HK-2 (cell line): ENCODE measurements at regions not wholly inside any gene's neighbourhood (a gene's known extent, or its start where the extent isn't known, plus 50 kb on each side); places are given as distances from the start of the nearest gene placed in this dataset.

Experiments
- DNase-seq: peaks from one replicate; pipeline ENCODE4 v3.0.0-alpha.2; 2018; ENCODE audit not compliant: unreplicated experiment

GRCh38 chr6:138550346-138550767, 51.1 kb upstream of the NHSL1 start:
- DNase-seq: no peak

GRCh38 chr6:138554146-138554545, 54.9 kb upstream of the NHSL1 start:
- DNase-seq: no peak

- peak; percentile 1 for DNase-seq
Observed at GRCh38 chr6:138555421-138555988, 56.2 kb upstream of the NHSL1 start.

- DNase-seq: no peak
Observed at GRCh38 chr6:138557147-138557546, 57.9 kb upstream of the NHSL1 start.

GRCh38 chr6:138559143-138559542, 59.8 kb upstream of the NHSL1 start:
- no peak for DNase-seq

GRCh38 chr6:138560130-138560860, 61.0 kb upstream of the NHSL1 start:
- no peak for DNase-seq

- no peak for DNase-seq
Observed at GRCh38 chr6:138562691-138563090, 63.4 kb upstream of the NHSL1 start.

- DNase-seq: no peak
Observed at GRCh38 chr6:138563231-138563630, 63.9 kb upstream of the NHSL1 start.

GRCh38 chr6:138563650-138564049, 64.4 kb upstream of the NHSL1 start:
- DNase-seq: no peak

GRCh38 chr6:138564170-138564721, 65.0 kb upstream of the NHSL1 start:
- DNase-seq: no peak

- DNase-seq: no peak
Observed at GRCh38 chr6:138567052-138567451, 67.8 kb upstream of the NHSL1 start.

GRCh38 chr6:138568997-138569396, 69.7 kb upstream of the NHSL1 start:
- no peak for DNase-seq

- no peak for DNase-seq
Observed at GRCh38 chr6:138569554-138569953, 70.3 kb upstream of the NHSL1 start.

GRCh38 chr6:138569970-138570724, 70.9 kb upstream of the NHSL1 start:
- DNase-seq: no peak

- no peak for DNase-seq
Observed at GRCh38 chr6:138570725-138571029, 71.4 kb upstream of the NHSL1 start.

- no peak for DNase-seq
Observed at GRCh38 chr6:138571181-138571580, 71.9 kb upstream of the NHSL1 start.

- DNase-seq: no peak
Observed at GRCh38 chr6:138571585-138572166, 72.4 kb upstream of the NHSL1 start.

GRCh38 chr6:138572167-138572875, 73.0 kb upstream of the NHSL1 start:
- no peak for DNase-seq

- no peak for DNase-seq
Observed at GRCh38 chr6:138572885-138573284, 73.6 kb upstream of the NHSL1 start.

- DNase-seq: no peak
Observed at GRCh38 chr6:138575257-138575656, 76.0 kb upstream of the NHSL1 start.

- no peak for DNase-seq
Observed at GRCh38 chr6:138576313-138576712, 77.0 kb upstream of the NHSL1 start.
